Cardiac muscle cell (in vitro differentiated cells and primary cell): ENCODE measurements at regions not wholly inside any gene's neighbourhood (a gene's known extent, or its start where the extent isn't known, plus 50 kb on each side); places are given as distances from the start of the nearest gene placed in this dataset.

Experiments used
- DNase-seq, 2 donors: peaks; one replicate each; pipeline versions ENCODE4 v3.0.0 to v3.0.0-alpha.2; 2010 to 2017; ENCODE audit warnings: low read depth in 1 of 2, low spot score in 1 of 2
- H3K27ac ChIP-seq: fragments of 200-600 bp; sonication (generic); 2 replicates; pipeline ENCODE4 v1.5.1; 2016
- H3K27me3 ChIP-seq: fragments of 200-600 bp; sonication (generic); 2 replicates; pipeline ENCODE4 v1.6.0; 2016; ENCODE audit warnings: control low read depth
- H3K36me3 ChIP-seq: fragments of 200-600 bp; sonication (generic); 2 replicates; pipeline ENCODE4 v1.5.1; 2016; ENCODE audit warnings: control low read depth
- H3K4me1 ChIP-seq: fragments of 200-600 bp; sonication (generic); 2 replicates; pipeline ENCODE4 v1.8.1; 2017; ENCODE audit warnings: low read depth, mild to moderate bottlenecking, mixed run types
- H3K4me3 ChIP-seq: fragments of 200-600 bp; sonication (generic); 2 replicates; pipeline ENCODE4 v1.5.1; 2016; ENCODE audit warnings: mild to moderate bottlenecking
- H3K9me3 ChIP-seq: fragments of 200-600 bp; sonication (generic); 2 replicates; pipeline ENCODE4 v1.5.1; 2017; ENCODE audit warnings: low read depth, mild to moderate bottlenecking, control low read depth
- CTCF ChIP-seq: IDR thresholded peaks from 2 replicates; pipeline ENCODE4 v1.5.1; 2012; ENCODE audit warnings: low read depth, mild to moderate bottlenecking, low read length

- no peak for DNase-seq
- Histone ChIP-seq H3K36me3 (no peaks in the 10 kb centered on the region), H3K27ac (no peak overlapping the region), H3K4me3 (peak overlapping the region; percentile 3), H3K4me1 (peaks cover 6% of the 10 kb centered on the region), H3K9me3 (no peaks in the 10 kb centered on the region), H3K27me3 (peaks cover 98% of the 10 kb centered on the region)
- TF ChIP-seq CTCF = no peak
These were observed 115.4 kb downstream of the TRIM27 start for GRCh38 chr6:28808383-28808782.

- peak; percentile 22 to 59 for DNase-seq
These were observed 113.7 kb downstream of the TRIM27 start for GRCh38 chr6:28809947-28810658.

GRCh38 chr6:28810659-28811053 lies 113.1 kb downstream of the TRIM27 start:
- no peak for DNase-seq
- TF ChIP-seq CTCF = no peak
- Histone ChIP-seq H3K27me3 (peaks cover 99% of the 10 kb centered on the region), H3K36me3 (no peaks in the 10 kb centered on the region), H3K9me3 (no peaks in the 10 kb centered on the region), H3K27ac (no peak overlapping the region), H3K4me3 (peak overlapping the region; percentile 8), H3K4me1 (peaks cover 6% of the 10 kb centered on the region)

More at GRCh38 chr6:28809947-28810658, 113.7 kb downstream of the TRIM27 start:
- peak; percentile 13 for TF ChIP-seq CTCF
- no peaks in the 10 kb centered on the region for H3K9me3 ChIP-seq
- peaks cover 98% of the 10 kb centered on the region for H3K27me3 ChIP-seq
- no peaks in the 10 kb centered on the region for H3K36me3 ChIP-seq
- no peak overlapping the region for H3K27ac ChIP-seq
- peak overlapping the region; percentile 8 for H3K4me3 ChIP-seq
- H3K4me1 ChIP-seq = peaks cover 6% of the 10 kb centered on the region

GRCh38 chr6:28811873-28812272 lies 111.9 kb downstream of the TRIM27 start:
- Histone ChIP-seq H3K27ac (no peak overlapping the region), H3K9me3 (no peaks in the 10 kb centered on the region), H3K27me3 (peaks cover 100% of the 10 kb centered on the region), H3K36me3 (no peaks in the 10 kb centered on the region), H3K4me3 (no peak overlapping the region), H3K4me1 (peaks cover 8% of the 10 kb centered on the region)
- TF ChIP-seq CTCF = no peak
- DNase-seq = no peak

- Histone ChIP-seq H3K4me1 (peaks cover 9% of the 10 kb centered on the region), H3K4me3 (no peak overlapping the region), H3K27me3 (peaks cover 100% of the 10 kb centered on the region), H3K9me3 (no peaks in the 10 kb centered on the region), H3K36me3 (no peaks in the 10 kb centered on the region), H3K27ac (no peak overlapping the region)
- no peak for DNase-seq
- TF ChIP-seq CTCF = no peak
These were observed 110.8 kb downstream of the TRIM27 start for GRCh38 chr6:28812778-28813569.
